GM21367 (cell line): ENCODE measurements at regions not wholly inside any gene's neighbourhood (a gene's known extent, or its start where the extent isn't known, plus 50 kb on each side); places are given as distances from the start of the nearest gene placed in this dataset.
"Not testable (repeated sequence)": the region's sequence is repeated elsewhere in the genome, so short reads cannot be mapped to it uniquely, and the experiment has no call there.

Experiments used
- ATAC-seq: cut with Tn5 transposase; IDR thresholded peaks from one replicate; pipeline ENCODE4 v1.9.1; 2021; ENCODE audit not compliant: unreplicated experiment

- no peak for ATAC-seq
These were observed 52.4 kb upstream of the GNAI1 start for GRCh38 chr7:80082213-80082612.

GRCh38 chr7:80078886-80079285 lies 55.7 kb upstream of the GNAI1 start:
- ATAC-seq = no peak

- ATAC-seq = no peak
These were observed 56.4 kb upstream of the GNAI1 start for GRCh38 chr7:80078159-80078731.

- no peak for ATAC-seq
These were observed 64.2 kb upstream of the GNAI1 start for GRCh38 chr7:80070391-80070790.

GRCh38 chr7:80066639-80067038 lies 68.0 kb upstream of the GNAI1 start:
- ATAC-seq = no peak

- ATAC-seq = no peak
These were observed 70.8 kb upstream of the GNAI1 start for GRCh38 chr7:80063834-80064233.

- ATAC-seq = no peak
These were observed 74.3 kb upstream of the GNAI1 start for GRCh38 chr7:80060218-80060806.

- no peak for ATAC-seq
These were observed 77.1 kb upstream of the GNAI1 start for GRCh38 chr7:80057488-80057887.

- ATAC-seq = no peak
These were observed 80.3 kb upstream of the GNAI1 start for GRCh38 chr7:80054356-80054755.

GRCh38 chr7:80053124-80053523 lies 81.5 kb upstream of the GNAI1 start:
- no peak for ATAC-seq

GRCh38 chr7:80047856-80048459 lies 86.7 kb upstream of the GNAI1 start:
- no peak for ATAC-seq

GRCh38 chr7:80047032-80047431 lies 87.6 kb upstream of the GNAI1 start:
- no peak for ATAC-seq

GRCh38 chr7:80044796-80045195 lies 89.8 kb upstream of the GNAI1 start:
- no peak for ATAC-seq

GRCh38 chr7:80040752-80041151 lies 93.9 kb upstream of the GNAI1 start:
- no peak for ATAC-seq

GRCh38 chr7:80040335-80040734 lies 94.3 kb upstream of the GNAI1 start:
- ATAC-seq = no peak

GRCh38 chr7:80039251-80039884 lies 95.3 kb upstream of the GNAI1 start:
- ATAC-seq = no peak

GRCh38 chr7:80037689-80038088 lies 96.9 kb upstream of the GNAI1 start:
- no peak for ATAC-seq

- ATAC-seq = no peak
These were observed 98.5 kb upstream of the GNAI1 start for GRCh38 chr7:80036107-80036506.

GRCh38 chr7:80028717-80029116 lies 105.9 kb upstream of the GNAI1 start:
- no peak for ATAC-seq

GRCh38 chr7:80027611-80028173 lies 106.9 kb upstream of the GNAI1 start:
- no peak for ATAC-seq

- ATAC-seq = no peak
These were observed 107.9 kb upstream of the GNAI1 start for GRCh38 chr7:80026766-80027165.

GRCh38 chr7:80020277-80020676 lies 114.4 kb upstream of the GNAI1 start:
- ATAC-seq = not testable (repeated sequence)
